ENCODE measurements at regions not wholly inside any gene's neighbourhood (a gene's known extent, or its start where the extent isn't known, plus 50 kb on each side); places are given as distances from the start of the nearest gene placed in this dataset.

GRCh38 chr1:56064705-56065104, 514.7 kb downstream of the PLPP3 start:
- Histone ChIP-seq H3K27me3 (ENCODE audit: control insufficient read depth in 3 of 3, insufficient read depth in 3 of 3, low read length in 2 of 3) (no peaks in the 10 kb centered on the region), H3K9ac (ENCODE audit: insufficient read depth in 1 of 2, low read length in 2 of 2) (no peak overlapping the region), H3K27ac (ENCODE audit: low read depth in 1 of 2, low read length in 1 of 2) (no peak overlapping the region), H3K9me3 (ENCODE audit: control insufficient read depth in 4 of 4, insufficient read depth in 3 of 4, low read length in 3 of 4) (no peaks in the 10 kb centered on the region), H3K4me3 (no peak overlapping the region), H3K36me3 (ENCODE audit: control insufficient read depth in 4 of 4, insufficient read depth in 4 of 4, low read length in 4 of 4) (no peaks in the 10 kb centered on the region), H3K4me1 (ENCODE audit: control insufficient read depth in 5 of 5, insufficient read depth in 5 of 5, low read length in 5 of 5) (peaks cover 0 to 12% (median 5%) of the 10 kb centered on the region in 5 donors)
- no peak for TF ChIP-seq CTCF (IDR thresholded peaks at IDR 0.05; ENCODE audit: control extremely low read depth, extremely low read depth)
- 75 to 93% methylated on average over 3 of the region's 3 CpGs for WGBS, 2 donors
- ATAC-seq (ENCODE audit: insufficient read depth, low FRiP score) (no peak), DNase-seq (no peak)

GRCh38 chr1:56063461-56063860, 515.9 kb downstream of the PLPP3 start:
- no peak overlapping the region for H3K4me3 ChIP-seq
- no peaks in the 10 kb centered on the region for H3K9me3 ChIP-seq (ENCODE audit: control insufficient read depth in 4 of 4, insufficient read depth in 3 of 4, low read length in 3 of 4)
- no peak overlapping the region for H3K27ac ChIP-seq (ENCODE audit: low read depth in 1 of 2, low read length in 1 of 2)
- peaks cover 0 to 12% (median 5%) of the 10 kb centered on the region in 5 donors for H3K4me1 ChIP-seq (ENCODE audit: control insufficient read depth in 5 of 5, insufficient read depth in 5 of 5, low read length in 5 of 5)
- no peak for TF ChIP-seq CTCF (IDR thresholded peaks at IDR 0.05; ENCODE audit: control extremely low read depth, extremely low read depth)
- 90 to 92% methylated on average over 4 of the region's 4 CpGs for WGBS, 2 donors
- DNase-seq (no peak), ATAC-seq (ENCODE audit: insufficient read depth, low FRiP score) (no peak)
- H3K27me3 ChIP-seq (ENCODE audit: control insufficient read depth in 3 of 3, insufficient read depth in 3 of 3, low read length in 2 of 3), result no peaks in the 10 kb centered on the region
- no peaks in the 10 kb centered on the region for H3K36me3 ChIP-seq (ENCODE audit: control insufficient read depth in 4 of 4, insufficient read depth in 4 of 4, low read length in 4 of 4)
- H3K9ac ChIP-seq (ENCODE audit: insufficient read depth in 1 of 2, low read length in 2 of 2), result no peak overlapping the region

- no peak for DNase-seq
- ATAC-seq (ENCODE audit: insufficient read depth, low FRiP score), result no peak
- H3K27ac ChIP-seq (ENCODE audit: low read depth in 1 of 2, low read length in 1 of 2), result no peak overlapping the region
- H3K4me1 ChIP-seq (ENCODE audit: control insufficient read depth in 5 of 5, insufficient read depth in 5 of 5, low read length in 5 of 5), result peaks cover 0 to 21% (median 5%) of the 10 kb centered on the region in 5 donors
- no peaks in the 10 kb centered on the region for H3K9me3 ChIP-seq (ENCODE audit: control insufficient read depth in 4 of 4, insufficient read depth in 3 of 4, low read length in 3 of 4)
- no peak overlapping the region for H3K9ac ChIP-seq (ENCODE audit: insufficient read depth in 1 of 2, low read length in 2 of 2)
- H3K36me3 ChIP-seq (ENCODE audit: control insufficient read depth in 4 of 4, insufficient read depth in 4 of 4, low read length in 4 of 4), result no peaks in the 10 kb centered on the region
- 85 to 86% methylated on average over 4 of the region's 4 CpGs for WGBS, 2 donors
- no peak overlapping the region for H3K4me3 ChIP-seq
- no peak for TF ChIP-seq CTCF (IDR thresholded peaks at IDR 0.05; ENCODE audit: control extremely low read depth, extremely low read depth)
- no peaks in the 10 kb centered on the region for H3K27me3 ChIP-seq (ENCODE audit: control insufficient read depth in 3 of 3, insufficient read depth in 3 of 3, low read length in 2 of 3)
These were observed 516.7 kb downstream of the PLPP3 start for GRCh38 chr1:56062625-56063024.

- ATAC-seq (ENCODE audit: insufficient read depth, low FRiP score), result no peak
- no peak for DNase-seq
- Histone ChIP-seq H3K27me3 (ENCODE audit: control insufficient read depth in 3 of 3, insufficient read depth in 3 of 3, low read length in 2 of 3) (no peaks in the 10 kb centered on the region), H3K4me3 (no peak overlapping the region), H3K36me3 (ENCODE audit: control insufficient read depth in 4 of 4, insufficient read depth in 4 of 4, low read length in 4 of 4) (no peaks in the 10 kb centered on the region), H3K4me1 (ENCODE audit: control insufficient read depth in 5 of 5, insufficient read depth in 5 of 5, low read length in 5 of 5) (peaks cover 0 to 28% (median 5%) of the 10 kb centered on the region in 5 donors), H3K27ac (ENCODE audit: low read depth in 1 of 2, low read length in 1 of 2) (no peak overlapping the region), H3K9me3 (ENCODE audit: control insufficient read depth in 4 of 4, insufficient read depth in 3 of 4, low read length in 3 of 4) (no peaks in the 10 kb centered on the region), H3K9ac (ENCODE audit: insufficient read depth in 1 of 2, low read length in 2 of 2) (no peak overlapping the region)
- TF ChIP-seq CTCF (IDR thresholded peaks at IDR 0.05; ENCODE audit: control extremely low read depth, extremely low read depth), result no peak
These were observed 517.5 kb downstream of the PLPP3 start for GRCh38 chr1:56061824-56062223.
